Tibial nerve (tissue), 4 donors: ENCODE measurements at regions not wholly inside any gene's neighbourhood (a gene's known extent, or its start where the extent isn't known, plus 50 kb on each side); places are given as distances from the start of the nearest gene placed in this dataset.

Source experiments
- DNase-seq, 2 donors: peaks; one replicate each; pipeline ENCODE4 v3.0.0-alpha.2; 2019; ENCODE audit warnings: low spot score in 2 of 2
- H3K27ac ChIP-seq, 4 donors: fragments of 200-600 bp; sonication (generic) in 3 of 4; one replicate each; pipeline ENCODE4 v1.5.1; 2017 to 2019; ENCODE audit warnings: mild to moderate bottlenecking in 1 of 4
- H3K27me3 ChIP-seq, 2 donors: fragments of 200-600 bp; sonication (generic) in 1 of 2; one replicate each; pipeline versions ENCODE4 v1.5.1 to v1.6.0; 2017 to 2019
- H3K36me3 ChIP-seq, 3 donors: fragments of 200-600 bp; sonication (generic); one replicate each; pipeline ENCODE4 v1.5.1; 2018 to 2019
- H3K4me1 ChIP-seq, 4 donors: fragments of 200-600 bp; sonication (generic) in 3 of 4; one replicate each; pipeline ENCODE4 v1.5.1; 2017 to 2019
- H3K4me3 ChIP-seq, 4 donors: fragments of 200-600 bp; sonication (generic) in 3 of 4; one replicate each; pipeline ENCODE4 v1.5.1; 2017 to 2019; ENCODE audit warnings: mild to moderate bottlenecking in 1 of 4, moderate library complexity in 1 of 4
- H3K9me3 ChIP-seq, 4 donors: fragments of 200-600 bp; sonication (generic) in 3 of 4; one replicate each; pipeline ENCODE4 v1.5.1; 2017 to 2019
- CTCF ChIP-seq, 5 experiments: fragments of 200-600 bp in 3 of 5; fragments of 450-650 bp in 2 of 5; sonication (generic) in 3 of 5; IDR thresholded peaks; one replicate each; pipeline ENCODE4 v1.5.1; 2016 to 2019; ENCODE audit warnings: antibody characterized with exemption in 5 of 5, mild to moderate bottlenecking in 3 of 5, moderate library complexity in 2 of 5
- EP300 ChIP-seq, 2 donors: sonication (generic); formaldehyde crosslinking; IDR thresholded peaks; one replicate each; pipeline ENCODE4 v1.6.1; 2017; ENCODE audit warnings: antibody characterized with exemption in 2 of 2, mild to moderate bottlenecking in 1 of 2
- POLR2A ChIP-seq, 2 donors: fragments of 450-650 bp; IDR thresholded peaks; one replicate each; pipeline ENCODE4 v1.6.1; 2017; ENCODE audit warnings: antibody characterized with exemption in 2 of 2, mild to moderate bottlenecking in 2 of 2, moderate library complexity in 2 of 2
- WGBS, 2 donors: methylation state at CpG; one replicate each; pipeline ENCODE4 v1.1.5; 2018; 5-methylcytosine and 5-hydroxymethylcytosine counted together

GRCh38 chr13:80598189-80598588, 257.3 kb upstream of the SPRY2 start:
- no peak overlapping the region for H3K4me3 ChIP-seq
- no peaks in the 10 kb centered on the region for H3K4me1 ChIP-seq
- 93% methylated on average over 3 of the region's 3 CpGs for WGBS, 2 donors
- H3K27me3 ChIP-seq: no peaks in the 10 kb centered on the region
- H3K27ac ChIP-seq: no peak overlapping the region
- H3K36me3 ChIP-seq: no peaks in the 10 kb centered on the region
- no peak for TF ChIP-seq CTCF (IDR thresholded peaks at IDR 0.05)
- DNase-seq: no peak
- no peaks in the 10 kb centered on the region for H3K9me3 ChIP-seq

- 85 to 91% methylated on average over 4 of the region's 4 CpGs for WGBS, 2 donors
- Histone ChIP-seq H3K4me1 (no peaks in the 10 kb centered on the region), H3K36me3 (no peaks in the 10 kb centered on the region), H3K27me3 (no peaks in the 10 kb centered on the region), H3K27ac (no peak overlapping the region), H3K9me3 (peaks cover 0 to 16% (median 2%) of the 10 kb centered on the region in 4 donors), H3K4me3 (no peak overlapping the region)
- TF ChIP-seq POLR2A (IDR thresholded peaks at IDR 0.05) (no peak), CTCF (IDR thresholded peaks at IDR 0.05) (no peak), EP300 (IDR thresholded peaks at IDR 0.05) (no peak)
- no peak for DNase-seq
These were observed 251.2 kb upstream of the SPRY2 start for GRCh38 chr13:80591976-80592740.

GRCh38 chr13:80590551-80590950, 249.6 kb upstream of the SPRY2 start:
- no peak overlapping the region for H3K4me3 ChIP-seq
- no peaks in the 10 kb centered on the region for H3K4me1 ChIP-seq
- H3K27me3 ChIP-seq: no peaks in the 10 kb centered on the region
- no peaks in the 10 kb centered on the region for H3K36me3 ChIP-seq
- H3K9me3 ChIP-seq: peaks cover 0 to 16% (median 2%) of the 10 kb centered on the region in 4 donors
- 79 to 83% methylated on average over 3 of the region's 3 CpGs for WGBS, 2 donors
- no peak for DNase-seq
- no peak overlapping the region for H3K27ac ChIP-seq
- TF ChIP-seq POLR2A (IDR thresholded peaks at IDR 0.05): no peak

- no peak for DNase-seq
- no peak for TF ChIP-seq EP300 (IDR thresholded peaks at IDR 0.05)
- TF ChIP-seq POLR2A (IDR thresholded peaks at IDR 0.05): no peak
- no peak overlapping the region for H3K4me3 ChIP-seq
- H3K27ac ChIP-seq: no peak overlapping the region
- no peaks in the 10 kb centered on the region for H3K36me3 ChIP-seq
- no peaks in the 10 kb centered on the region for H3K27me3 ChIP-seq
- H3K4me1 ChIP-seq: no peaks in the 10 kb centered on the region
- 56 to 62% methylated on average over 2 of the region's 2 CpGs for WGBS, 2 donors
- H3K9me3 ChIP-seq: peaks cover 0 to 16% (median 2%) of the 10 kb centered on the region in 4 donors
These were observed 245.4 kb upstream of the SPRY2 start for GRCh38 chr13:80586356-80586755.

GRCh38 chr13:80585531-80585930, 244.6 kb upstream of the SPRY2 start:
- Histone ChIP-seq H3K4me3 (no peak overlapping the region), H3K4me1 (no peaks in the 10 kb centered on the region), H3K27me3 (no peaks in the 10 kb centered on the region), H3K36me3 (no peaks in the 10 kb centered on the region), H3K9me3 (peaks cover 0 to 16% (median 2%) of the 10 kb centered on the region in 4 donors), H3K27ac (no peak overlapping the region)
- 77 to 89% methylated on average over 1 of the region's 1 CpG for WGBS, 2 donors
- no peak for TF ChIP-seq POLR2A (IDR thresholded peaks at IDR 0.05)
- no peak for TF ChIP-seq EP300 (IDR thresholded peaks at IDR 0.05)
- no peak for TF ChIP-seq CTCF (IDR thresholded peaks at IDR 0.05)
- DNase-seq: no peak

GRCh38 chr13:80584785-80585184, 243.9 kb upstream of the SPRY2 start:
- no peaks in the 10 kb centered on the region for H3K4me1 ChIP-seq
- no peaks in the 10 kb centered on the region for H3K27me3 ChIP-seq
- no peak for DNase-seq
- 74 to 86% methylated on average over 1 of the region's 1 CpG for WGBS, 2 donors
- H3K27ac ChIP-seq: no peak overlapping the region
- peaks cover 0 to 12% (median 2%) of the 10 kb centered on the region in 4 donors for H3K9me3 ChIP-seq
- H3K4me3 ChIP-seq: no peak overlapping the region
- TF ChIP-seq POLR2A (IDR thresholded peaks at IDR 0.05) (no peak), EP300 (IDR thresholded peaks at IDR 0.05) (no peak), CTCF (IDR thresholded peaks at IDR 0.05) (no peak)
- H3K36me3 ChIP-seq: no peaks in the 10 kb centered on the region
